Spleen (tissue), 11 donors: ENCODE measurements at regions not wholly inside any gene's neighbourhood (a gene's known extent, or its start where the extent isn't known, plus 50 kb on each side); places are given as distances from the start of the nearest gene placed in this dataset.

Experiments
- DNase-seq: peaks from one replicate; pipeline ENCODE4 v3.0.0-alpha.2; 2020
- H3K27ac ChIP-seq, 8 donors: fragments of 200-600 bp; sonication (generic) in 7 of 8; 1 replicate in 4 of 8; 2 replicates in 4 of 8; pipeline versions ENCODE4 v1.5.0 to v1.8.0; 2016 to 2021; ENCODE audit warnings: inconsistent platforms in 4 of 8, mild to moderate bottlenecking in 4 of 8, moderate library complexity in 1 of 8
- H3K27me3 ChIP-seq, 7 donors: fragments of 200-600 bp; sonication (generic) in 6 of 7; replicated peaks in 1 of 7; 1 replicate in 4 of 7; 2 replicates in 3 of 7; pipeline versions ENCODE4 v1.5.0 to v1.8.0; 2016 to 2021; ENCODE audit warnings: inconsistent platforms in 3 of 7, mild to moderate bottlenecking in 1 of 7
- H3K36me3 ChIP-seq, 6 donors: fragments of 200-600 bp; sonication (generic) in 5 of 6; 1 replicate in 4 of 6; 2 replicates in 2 of 6; pipeline versions ENCODE4 v1.5.0 to v1.8.0; 2016 to 2021; ENCODE audit warnings: inconsistent platforms in 2 of 6
- H3K4me1 ChIP-seq, 6 donors: fragments of 200-600 bp; sonication (generic) in 5 of 6; 1 replicate in 3 of 6; 2 replicates in 3 of 6; pipeline versions ENCODE4 v1.5.0 to v1.8.0; 2016 to 2021; ENCODE audit warnings: inconsistent platforms in 3 of 6
- H3K4me3 ChIP-seq, 8 donors: fragments of 200-600 bp; sonication (generic) in 7 of 8; 1 replicate in 4 of 8; 2 replicates in 4 of 8; pipeline versions ENCODE4 v1.5.0 to v1.8.0; 2016 to 2021; ENCODE audit warnings: inconsistent platforms in 4 of 8, mild to moderate bottlenecking in 4 of 8, moderate library complexity in 2 of 8
- H3K9me3 ChIP-seq, 8 donors: fragments of 200-600 bp; sonication (generic) in 7 of 8; 1 replicate in 4 of 8; 2 replicates in 4 of 8; pipeline versions ENCODE4 v1.5.0 to v1.8.0; 2016 to 2021; ENCODE audit warnings: inconsistent platforms in 4 of 8
- POLR2A ChIP-seq, 3 donors: fragments of 450-650 bp; IDR thresholded peaks; one replicate each; pipeline ENCODE4 v1.5.1; 2017; ENCODE audit warnings: antibody characterized with exemption in 3 of 3, mild to moderate bottlenecking in 1 of 3
- POLR2AphosphoS5 ChIP-seq, 3 donors: sonication (generic); formaldehyde crosslinking; IDR thresholded peaks; one replicate each; pipeline ENCODE4 v1.5.1; 2017; ENCODE audit warnings: antibody characterized with exemption in 3 of 3
- WGBS, 5 donors: extraction: QIAGEN DNeasy Blood & Tissue Kit in 3 of 5; methylation state at CpG; one replicate each; pipeline versions ENCODE4 v1.1.5 to v1.1.7; 2013 to 2018; 5-methylcytosine and 5-hydroxymethylcytosine counted together
- intact Hi-C: fragments of 100-400 bp; cut with DNase I; formaldehyde crosslinking; loops from one replicate; pipeline ENCODE4 v1.15.0; 2023; ENCODE audit warnings: low total_unique reads
- TF ChIP-seq, protein P1 (sequence below), 11 experiments: fragments of 200-600 bp in 7 of 11; fragments of 450-650 bp in 4 of 11; sonication (generic) in 4 of 11; IDR thresholded peaks in 8 of 11; conservative IDR thresholded peaks in 3 of 11; 1 replicate in 7 of 11; 2 replicates in 4 of 11; pipeline versions ENCODE4 v1.4.0 to v1.8.0; 2016 to 2021; ENCODE audit warnings: antibody characterized with exemption in 11 of 11, inconsistent platforms in 4 of 11, mild to moderate bottlenecking in 1 of 11
- donor health status: healthy with polysubstance abuse.
- donor health status: DM: no; HTN: no; CAD: no; lungs with moderate emphysema.
- donor health status: DM: no; HTN: no; CAD: no.
- donor health status: Bipolar disorder and iron deficiency.
- donor health status: healthy.
- donor health status: DM: no; HTN: no; CAD: no.
- donor health status: DM: yes; HTN: yes; CAD: no.

DNA sequence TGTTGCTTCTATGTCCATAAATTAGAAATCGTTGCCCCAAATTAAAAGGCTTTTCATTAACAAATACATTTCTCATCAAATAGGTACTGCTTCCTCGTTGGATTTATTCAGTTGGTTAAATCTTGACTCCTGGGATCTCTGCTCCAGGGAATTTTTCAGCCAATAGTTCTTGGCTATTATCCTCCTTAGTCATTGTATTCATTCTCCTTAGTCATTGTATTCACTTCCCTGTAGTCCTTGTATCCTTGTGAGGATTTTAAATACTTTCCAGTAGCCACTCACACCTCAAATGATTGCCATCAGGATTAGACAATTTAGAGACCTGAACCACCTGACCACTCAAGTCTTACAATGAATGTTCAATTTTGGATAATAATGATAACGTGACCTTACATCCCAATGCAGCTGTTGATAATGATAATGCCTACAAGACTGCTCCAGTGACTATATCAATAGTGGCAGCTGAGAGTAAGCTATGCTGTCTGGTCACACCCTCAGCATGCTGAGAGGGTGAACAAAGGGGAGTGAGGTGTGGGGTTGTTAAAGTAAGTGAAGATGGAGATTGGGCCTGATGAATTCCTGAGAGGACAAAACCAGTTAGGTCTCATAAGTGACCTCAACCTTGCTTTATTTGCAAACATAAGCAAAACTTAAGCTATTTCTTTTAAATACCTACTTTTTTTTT is 193.7 kb upstream of the RTL1 start:
- no peak for DNase-seq
- intact Hi-C loops, result no loop called here
- Histone ChIP-seq H3K27ac (no peak overlapping the region), H3K4me3 (no peak overlapping the region), H3K36me3 (no peaks in the 10 kb centered on the region), H3K4me1 (peaks cover 0 to 3% (median 0%) of the 10 kb centered on the region in 6 donors), H3K27me3 (peaks cover 0 to 9% (median 0%) of the 10 kb centered on the region in 7 donors), H3K9me3 (peaks cover 0 to 13% (median 10%) of the 10 kb centered on the region in 8 donors)
- 71 to 88% (median 86%) methylated on average over 3 of the region's 3 CpGs for WGBS, 5 donors
- TF ChIP-seq POLR2A (IDR thresholded peaks at IDR 0.05) (no peak), POLR2AphosphoS5 (IDR thresholded peaks at IDR 0.05) (no peak)
- TF ChIP-seq, protein P1, sequence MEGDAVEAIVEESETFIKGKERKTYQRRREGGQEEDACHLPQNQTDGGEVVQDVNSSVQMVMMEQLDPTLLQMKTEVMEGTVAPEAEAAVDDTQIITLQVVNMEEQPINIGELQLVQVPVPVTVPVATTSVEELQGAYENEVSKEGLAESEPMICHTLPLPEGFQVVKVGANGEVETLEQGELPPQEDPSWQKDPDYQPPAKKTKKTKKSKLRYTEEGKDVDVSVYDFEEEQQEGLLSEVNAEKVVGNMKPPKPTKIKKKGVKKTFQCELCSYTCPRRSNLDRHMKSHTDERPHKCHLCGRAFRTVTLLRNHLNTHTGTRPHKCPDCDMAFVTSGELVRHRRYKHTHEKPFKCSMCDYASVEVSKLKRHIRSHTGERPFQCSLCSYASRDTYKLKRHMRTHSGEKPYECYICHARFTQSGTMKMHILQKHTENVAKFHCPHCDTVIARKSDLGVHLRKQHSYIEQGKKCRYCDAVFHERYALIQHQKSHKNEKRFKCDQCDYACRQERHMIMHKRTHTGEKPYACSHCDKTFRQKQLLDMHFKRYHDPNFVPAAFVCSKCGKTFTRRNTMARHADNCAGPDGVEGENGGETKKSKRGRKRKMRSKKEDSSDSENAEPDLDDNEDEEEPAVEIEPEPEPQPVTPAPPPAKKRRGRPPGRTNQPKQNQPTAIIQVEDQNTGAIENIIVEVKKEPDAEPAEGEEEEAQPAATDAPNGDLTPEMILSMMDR (IDR thresholded peaks at IDR 0.05 in 8 of 11, conservative IDR thresholded peaks at IDR 0.05 in 3 of 11), result no peak

DNA sequence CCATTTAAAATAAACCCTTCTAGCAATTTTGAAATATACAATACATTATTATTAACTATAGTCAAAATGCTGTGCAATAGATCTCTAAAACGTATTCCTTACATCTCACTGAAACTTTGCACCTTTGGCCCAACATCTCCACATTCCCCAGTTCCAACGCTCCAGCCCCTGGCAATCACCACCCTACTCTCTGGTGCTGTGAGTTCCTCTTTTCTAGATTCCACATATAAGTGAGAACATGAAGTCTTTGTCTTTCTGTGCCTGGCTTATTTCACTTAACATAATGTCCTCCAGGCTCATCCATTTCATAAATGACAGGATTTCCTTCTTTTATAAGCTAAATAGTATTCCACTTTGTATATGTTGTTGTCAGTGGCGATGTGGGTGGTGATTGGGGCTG is 194.7 kb upstream of the RTL1 start:
- Histone ChIP-seq H3K36me3 (no peaks in the 10 kb centered on the region), H3K9me3 (peaks cover 0 to 13% (median 10%) of the 10 kb centered on the region in 8 donors), H3K4me3 (no peak overlapping the region), H3K4me1 (peaks cover 0 to 3% (median 0%) of the 10 kb centered on the region in 6 donors), H3K27me3 (peaks cover 0 to 9% (median 0%) of the 10 kb centered on the region in 7 donors), H3K27ac (peak overlapping the region in 6 of 8 donors; percentile 22 to 69 (median 56))
- WGBS, 5 donors, result 36 to 61% (median 44%) methylated on average over 3 of the region's 3 CpGs
- TF ChIP-seq POLR2A (IDR thresholded peaks at IDR 0.05), result no peak
- no peak for TF ChIP-seq POLR2AphosphoS5 (IDR thresholded peaks at IDR 0.05)
- TF ChIP-seq, protein P1 (IDR thresholded peaks at IDR 0.05 in 8 of 11, conservative IDR thresholded peaks at IDR 0.05 in 3 of 11), result no peak
- intact Hi-C loops, result no loop called here
- DNase-seq, result no peak

DNA sequence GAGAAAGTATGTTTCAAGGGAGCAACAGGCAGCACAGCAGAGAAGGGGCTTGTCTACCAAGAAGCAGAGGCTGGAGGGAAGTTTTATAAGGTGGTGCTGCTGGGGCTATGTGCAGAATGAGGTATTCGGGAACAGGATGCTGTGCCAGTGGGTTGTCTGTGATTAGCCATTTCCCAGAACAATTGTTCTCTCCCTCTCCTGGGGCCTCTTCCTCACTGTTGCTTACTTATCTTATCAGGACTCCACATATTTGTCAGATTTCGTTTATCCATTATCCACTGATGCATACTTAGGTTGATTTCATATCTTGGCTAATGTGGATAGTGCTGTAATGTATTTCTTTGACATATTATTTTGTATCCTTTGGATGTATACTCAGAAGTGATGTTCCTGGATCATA is 195.1 kb upstream of the RTL1 start:
- TF ChIP-seq, protein P1 (IDR thresholded peaks at IDR 0.05 in 8 of 11, conservative IDR thresholded peaks at IDR 0.05 in 3 of 11), result no peak
- TF ChIP-seq POLR2AphosphoS5 (IDR thresholded peaks at IDR 0.05), result peak in 1 of 3 donors; percentile 17
- no peak for TF ChIP-seq POLR2A (IDR thresholded peaks at IDR 0.05)
- DNase-seq, result no peak
- H3K27ac ChIP-seq, result peak overlapping the region in 6 of 8 donors; percentile 22 to 69 (median 56)
- WGBS, 5 donors, result 15 to 35% (median 30%) methylated on average over 2 of the region's 2 CpGs
- H3K27me3 ChIP-seq, result peaks cover 0 to 9% (median 0%) of the 10 kb centered on the region in 7 donors
- peaks cover 0 to 3% (median 0%) of the 10 kb centered on the region in 6 donors for H3K4me1 ChIP-seq
- intact Hi-C loops, result no loop called here
- H3K9me3 ChIP-seq, result peaks cover 0 to 13% (median 10%) of the 10 kb centered on the region in 8 donors
- H3K4me3 ChIP-seq, result no peak overlapping the region
- no peaks in the 10 kb centered on the region for H3K36me3 ChIP-seq

DNA sequence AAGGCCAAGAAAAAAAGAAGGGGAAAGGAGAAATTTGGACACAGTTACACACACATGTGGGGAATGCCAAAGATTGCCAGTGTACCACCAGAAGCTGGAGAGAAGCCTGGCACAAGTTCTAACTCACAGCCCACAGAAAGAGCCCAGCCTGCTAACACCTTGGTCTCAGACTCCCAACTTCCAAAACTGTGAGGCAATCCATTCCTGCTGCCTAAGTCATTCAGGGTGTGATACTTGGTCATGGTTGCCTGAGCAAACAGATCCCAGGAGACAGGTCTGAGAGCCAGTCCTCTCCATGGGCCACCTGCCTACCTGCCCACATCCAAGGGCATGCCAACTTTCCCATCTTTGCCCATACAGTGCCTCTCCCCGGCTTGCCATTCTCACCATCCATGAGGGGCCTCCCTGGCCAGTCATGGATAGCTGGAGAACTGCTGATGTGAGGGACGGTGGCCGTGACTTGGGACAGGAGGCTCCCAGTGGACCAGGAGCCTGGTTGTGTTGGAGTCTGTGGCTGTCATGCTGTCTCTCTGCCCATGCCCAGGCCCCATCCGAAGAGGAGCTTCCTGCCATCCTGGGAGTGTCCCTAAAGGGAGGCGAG is 198.0 kb upstream of the RTL1 start:
- peaks cover 0 to 13% (median 10%) of the 10 kb centered on the region in 8 donors for H3K9me3 ChIP-seq
- 86 to 93% (median 87%) methylated on average over 5 of the region's 5 CpGs for WGBS, 5 donors
- no peak overlapping the region for H3K4me3 ChIP-seq
- H3K27me3 ChIP-seq, result peaks cover 0 to 6% (median 0%) of the 10 kb centered on the region in 7 donors
- intact Hi-C loops, result no loop called here
- DNase-seq, result no peak
- H3K4me1 ChIP-seq, result peaks cover 0 to 3% (median 0%) of the 10 kb centered on the region in 6 donors
- no peak overlapping the region for H3K27ac ChIP-seq
- TF ChIP-seq POLR2A (IDR thresholded peaks at IDR 0.05), result no peak
- TF ChIP-seq, protein P1 (IDR thresholded peaks at IDR 0.05 in 8 of 11, conservative IDR thresholded peaks at IDR 0.05 in 3 of 11), result no peak
- H3K36me3 ChIP-seq, result no peaks in the 10 kb centered on the region
